SK-N-SH (cell line): ENCODE measurements at regions not wholly inside any gene's neighbourhood (a gene's known extent, or its start where the extent isn't known, plus 50 kb on each side); places are given as distances from the start of the nearest gene placed in this dataset.

ENCODE experiments used
- CTCF ChIA-PET: fragments of 300-600, 350-600 bp; formaldehyde crosslinking; extraction: SDS; loops from one replicate; lab custom pipeline; 2021; lab: Yijun Ruan, JAX
- POLR2A ChIA-PET: fragments of 350-600 bp; sonication (Branson Sonifier 250); formaldehyde crosslinking; extraction: SDS; loops from one replicate; lab custom pipeline; 2020; ENCODE audit warnings: antibody characterized with exemption, inconsistent platforms; lab: Yijun Ruan, JAX
- DNase-seq: peaks from one replicate; pipeline ENCODE4 v3.0.0; 2012
- H2AFZ ChIP-seq: fragments of 200-600 bp; sonication (generic); 2 replicates; pipeline ENCODE4 v1.8.1; 2016; ENCODE audit warnings: antibody characterized with exemption, mild to moderate bottlenecking, low read depth
- H3F3A ChIP-seq: fragments of 200-600 bp; sonication (generic); replicated peaks from 2 replicates; pipeline ENCODE3; 2016; ENCODE audit warnings: antibody characterized with exemption, mild to moderate bottlenecking; ENCODE audit not compliant: insufficient read depth
- H3K27ac ChIP-seq, 2 experiments: fragments of 200-500 bp in 1 of 2; fragments of 200-600 bp in 1 of 2; sonication (Bioruptor generic) in 1 of 2; sonication (generic), shearing (Covaris generic) in 1 of 2; 2 replicates each; pipeline versions ENCODE4 v1.5.1 to v1.6.1; 2014 to 2016; ENCODE audit warnings: low read depth in 2 of 2, inconsistent platforms in 1 of 2, low read length in 1 of 2, mild to moderate bottlenecking in 1 of 2, mixed read lengths in 1 of 2
- H3K27me3 ChIP-seq: fragments of 200-600 bp; sonication (generic), shearing (Covaris generic); 2 replicates; pipeline ENCODE4 v1.6.1; 2016; ENCODE audit warnings: mixed run types; ENCODE audit not compliant: insufficient read depth
- H3K36me3 ChIP-seq, 2 experiments: fragments of 200-500 bp in 1 of 2; fragments of 200-600 bp in 1 of 2; sonication (Bioruptor generic) in 1 of 2; sonication (generic) in 1 of 2; replicated peaks in 1 of 2; 2 replicates each; pipeline versions ENCODE3 to v1.5.1; 2014 to 2016; ENCODE audit warnings: low read length in 1 of 2, mild to moderate bottlenecking in 1 of 2; ENCODE audit not compliant: insufficient read depth in 2 of 2, control insufficient read depth in 1 of 2
- H3K4me1 ChIP-seq, 2 experiments: fragments of 200-500 bp in 1 of 2; fragments of 200-600 bp in 1 of 2; sonication (Bioruptor generic) in 1 of 2; sonication (generic), shearing (Covaris generic) in 1 of 2; 2 replicates each; pipeline versions ENCODE4 v1.5.1 to v1.6.1; 2014 to 2016; ENCODE audit warnings: low read depth in 1 of 2, low read length in 1 of 2, mixed run types in 1 of 2; ENCODE audit not compliant: insufficient read depth in 2 of 2, control insufficient read depth in 1 of 2
- H3K4me2 ChIP-seq: fragments of 200-600 bp; sonication (generic), shearing (Covaris generic); 2 replicates; pipeline ENCODE4 v1.6.1; 2017; ENCODE audit warnings: mixed run types
- H3K4me3 ChIP-seq, 2 experiments: fragments of 200-500 bp in 1 of 2; fragments of 200-600 bp in 1 of 2; sonication (Bioruptor generic) in 1 of 2; sonication (generic), shearing (Covaris generic) in 1 of 2; 2 replicates each; pipeline versions ENCODE4 v1.5.1 to v1.8.1; 2014 to 2016; ENCODE audit warnings: low read depth in 2 of 2, inconsistent platforms in 1 of 2, low read length in 1 of 2, mild to moderate bottlenecking in 1 of 2, mixed read lengths in 1 of 2, moderate library complexity in 1 of 2
- H3K79me2 ChIP-seq: fragments of 200-600 bp; sonication (generic); 2 replicates; pipeline ENCODE4 v1.8.1; 2017; ENCODE audit warnings: mild to moderate bottlenecking; ENCODE audit not compliant: insufficient read depth
- H3K9ac ChIP-seq: fragments of 200-600 bp; sonication (generic); 2 replicates; pipeline ENCODE4 v1.6.1; 2017; ENCODE audit warnings: mixed run types
- H3K9me2 ChIP-seq: fragments of 200-600 bp; sonication (generic); 2 replicates; pipeline ENCODE4 v1.6.1; 2017; ENCODE audit warnings: mixed run types
- H3K9me3 ChIP-seq: fragments of 200-600 bp; sonication (generic); 2 replicates; pipeline ENCODE4 v1.6.1; 2017; ENCODE audit warnings: mixed run types, mild to moderate bottlenecking, moderate library complexity
- H4K20me1 ChIP-seq: fragments of 200-600 bp; sonication (generic); 2 replicates; pipeline ENCODE4 v1.6.1; 2017; ENCODE audit warnings: mild to moderate bottlenecking, mixed run types; ENCODE audit not compliant: insufficient read depth
- FOSL2 ChIP-seq: IDR thresholded peaks from 2 replicates; pipeline ENCODE4 v1.4.0; 2012; ENCODE audit warnings: low read depth, mild to moderate bottlenecking, moderate library complexity, borderline replicate concordance
- GATA2 ChIP-seq: sonication (generic); formaldehyde crosslinking; IDR thresholded peaks from 2 replicates; pipeline ENCODE4 v1.5.0; 2020; ENCODE audit warnings: mild to moderate bottlenecking, missing genetic modification reagents
- NRF1 ChIP-seq: IDR thresholded peaks from 2 replicates; pipeline ENCODE4 v1.6.1; 2012; ENCODE audit warnings: low read depth, mild to moderate bottlenecking, low read length
- POLR2AphosphoS5 ChIP-seq: IDR thresholded peaks from 2 replicates; pipeline ENCODE4 v1.6.1; 2012; ENCODE audit warnings: low read depth, low read length
- RAD21 ChIP-seq: IDR thresholded peaks from 2 replicates; pipeline ENCODE4 v1.6.1; 2012; ENCODE audit warnings: mild to moderate bottlenecking, low read length
- RXRA ChIP-seq: IDR thresholded peaks from 2 replicates; pipeline ENCODE4 v1.4.0; 2012; ENCODE audit warnings: low read depth, mild to moderate bottlenecking, borderline replicate concordance
- SMC3 ChIP-seq: IDR thresholded peaks from 2 replicates; pipeline ENCODE4 v1.6.1; 2012; ENCODE audit warnings: low read depth, low read length, improper control_type of control experiment
- TAF1 ChIP-seq: IDR thresholded peaks from 2 replicates; pipeline ENCODE4 v1.6.1; 2012; ENCODE audit warnings: low read depth, mild to moderate bottlenecking, low read length, moderate library complexity, borderline replicate concordance
- TCF12 ChIP-seq: IDR thresholded peaks from 2 replicates; pipeline ENCODE4 v1.4.0; 2012
- WGBS: methylation state at CpG from one replicate; pipeline ENCODE4 v1.1.6; 2017; ENCODE audit warnings: low lambda C conversion rate; 5-methylcytosine and 5-hydroxymethylcytosine counted together
- TF ChIP-seq, protein P1 (sequence below): IDR thresholded peaks from 2 replicates; pipeline ENCODE4 v1.4.0; 2012; ENCODE audit warnings: low read depth, borderline replicate concordance
- TF ChIP-seq, protein P2 (sequence below): IDR thresholded peaks from 2 replicates; pipeline ENCODE4 v1.4.0; 2012; ENCODE audit warnings: low read depth
- TF ChIP-seq, protein P3 (sequence below): IDR thresholded peaks from 2 replicates; pipeline ENCODE4 v1.4.0; 2012; ENCODE audit warnings: low read depth, borderline replicate concordance
- TF ChIP-seq, protein P4 (sequence below): IDR thresholded peaks from 2 replicates; pipeline ENCODE4 v1.6.1; 2012; ENCODE audit warnings: mild to moderate bottlenecking, low read depth, low read length, moderate library complexity

DNA sequence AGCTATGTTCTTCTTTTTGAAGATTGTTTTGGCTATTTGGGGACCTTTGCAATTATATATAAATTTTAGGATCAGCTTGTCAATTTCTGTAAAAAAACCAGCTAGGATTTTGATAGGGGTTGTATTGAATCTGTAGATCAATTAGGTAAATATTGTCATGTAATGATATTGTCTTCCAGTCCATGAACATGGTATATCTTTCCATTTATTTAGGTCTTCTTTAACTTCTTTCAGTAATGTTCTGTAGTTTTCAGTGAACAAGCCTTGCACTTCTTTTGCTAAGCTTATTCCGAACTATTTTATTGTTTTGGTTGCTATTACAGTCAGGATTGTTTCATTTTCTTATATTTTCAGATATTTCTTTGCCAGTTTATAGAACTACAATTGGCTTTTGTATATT lies 175.8 kb upstream of the RARB start:
- Histone ChIP-seq H3K4me1 (no peaks in the 10 kb centered on the region), H3K27me3 (no peaks in the 10 kb centered on the region), H3K9me2 (no peaks in the 10 kb centered on the region), H3K79me2 (no peaks in the 10 kb centered on the region), H3K36me3 (no peaks in the 10 kb centered on the region), H3K4me3 (no peak overlapping the region), H3K9ac (no peak overlapping the region), H4K20me1 (no peaks in the 10 kb centered on the region), H3K4me2 (no peak overlapping the region), H3K27ac (no peak overlapping the region), H2AFZ (no peak overlapping the region), H3K9me3 (no peaks in the 10 kb centered on the region), H3F3A (no peaks in the 10 kb centered on the region)
- DNase-seq: no peak
- ChIA-PET POLR2A (no interaction called here), CTCF (interaction anchor here (1.1 kb wide), 1 partner anchor 479 kb away, joined by 3 read pairs; no protein-coding TSS in a partner anchor)
- 14% methylated on average over 1 of the region's 1 CpG for WGBS
- TF ChIP-seq TCF12: no peak
- TF ChIP-seq, protein P1, sequence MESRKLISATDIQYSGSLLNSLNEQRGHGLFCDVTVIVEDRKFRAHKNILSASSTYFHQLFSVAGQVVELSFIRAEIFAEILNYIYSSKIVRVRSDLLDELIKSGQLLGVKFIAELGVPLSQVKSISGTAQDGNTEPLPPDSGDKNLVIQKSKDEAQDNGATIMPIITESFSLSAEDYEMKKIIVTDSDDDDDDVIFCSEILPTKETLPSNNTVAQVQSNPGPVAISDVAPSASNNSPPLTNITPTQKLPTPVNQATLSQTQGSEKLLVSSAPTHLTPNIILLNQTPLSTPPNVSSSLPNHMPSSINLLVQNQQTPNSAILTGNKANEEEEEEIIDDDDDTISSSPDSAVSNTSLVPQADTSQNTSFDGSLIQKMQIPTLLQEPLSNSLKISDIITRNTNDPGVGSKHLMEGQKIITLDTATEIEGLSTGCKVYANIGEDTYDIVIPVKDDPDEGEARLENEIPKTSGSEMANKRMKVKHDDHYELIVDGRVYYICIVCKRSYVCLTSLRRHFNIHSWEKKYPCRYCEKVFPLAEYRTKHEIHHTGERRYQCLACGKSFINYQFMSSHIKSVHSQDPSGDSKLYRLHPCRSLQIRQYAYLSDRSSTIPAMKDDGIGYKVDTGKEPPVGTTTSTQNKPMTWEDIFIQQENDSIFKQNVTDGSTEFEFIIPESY: no peak
- TF ChIP-seq RXRA: no peak
- TF ChIP-seq, protein P2, sequence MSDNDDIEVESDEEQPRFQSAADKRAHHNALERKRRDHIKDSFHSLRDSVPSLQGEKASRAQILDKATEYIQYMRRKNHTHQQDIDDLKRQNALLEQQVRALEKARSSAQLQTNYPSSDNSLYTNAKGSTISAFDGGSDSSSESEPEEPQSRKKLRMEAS: no peak
- TF ChIP-seq TAF1: no peak
- TF ChIP-seq NRF1: no peak
- TF ChIP-seq, protein P3, sequence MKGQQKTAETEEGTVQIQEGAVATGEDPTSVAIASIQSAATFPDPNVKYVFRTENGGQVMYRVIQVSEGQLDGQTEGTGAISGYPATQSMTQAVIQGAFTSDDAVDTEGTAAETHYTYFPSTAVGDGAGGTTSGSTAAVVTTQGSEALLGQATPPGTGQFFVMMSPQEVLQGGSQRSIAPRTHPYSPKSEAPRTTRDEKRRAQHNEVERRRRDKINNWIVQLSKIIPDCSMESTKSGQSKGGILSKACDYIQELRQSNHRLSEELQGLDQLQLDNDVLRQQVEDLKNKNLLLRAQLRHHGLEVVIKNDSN: no peak
- no peak for TF ChIP-seq POLR2AphosphoS5
- TF ChIP-seq, protein P4, sequence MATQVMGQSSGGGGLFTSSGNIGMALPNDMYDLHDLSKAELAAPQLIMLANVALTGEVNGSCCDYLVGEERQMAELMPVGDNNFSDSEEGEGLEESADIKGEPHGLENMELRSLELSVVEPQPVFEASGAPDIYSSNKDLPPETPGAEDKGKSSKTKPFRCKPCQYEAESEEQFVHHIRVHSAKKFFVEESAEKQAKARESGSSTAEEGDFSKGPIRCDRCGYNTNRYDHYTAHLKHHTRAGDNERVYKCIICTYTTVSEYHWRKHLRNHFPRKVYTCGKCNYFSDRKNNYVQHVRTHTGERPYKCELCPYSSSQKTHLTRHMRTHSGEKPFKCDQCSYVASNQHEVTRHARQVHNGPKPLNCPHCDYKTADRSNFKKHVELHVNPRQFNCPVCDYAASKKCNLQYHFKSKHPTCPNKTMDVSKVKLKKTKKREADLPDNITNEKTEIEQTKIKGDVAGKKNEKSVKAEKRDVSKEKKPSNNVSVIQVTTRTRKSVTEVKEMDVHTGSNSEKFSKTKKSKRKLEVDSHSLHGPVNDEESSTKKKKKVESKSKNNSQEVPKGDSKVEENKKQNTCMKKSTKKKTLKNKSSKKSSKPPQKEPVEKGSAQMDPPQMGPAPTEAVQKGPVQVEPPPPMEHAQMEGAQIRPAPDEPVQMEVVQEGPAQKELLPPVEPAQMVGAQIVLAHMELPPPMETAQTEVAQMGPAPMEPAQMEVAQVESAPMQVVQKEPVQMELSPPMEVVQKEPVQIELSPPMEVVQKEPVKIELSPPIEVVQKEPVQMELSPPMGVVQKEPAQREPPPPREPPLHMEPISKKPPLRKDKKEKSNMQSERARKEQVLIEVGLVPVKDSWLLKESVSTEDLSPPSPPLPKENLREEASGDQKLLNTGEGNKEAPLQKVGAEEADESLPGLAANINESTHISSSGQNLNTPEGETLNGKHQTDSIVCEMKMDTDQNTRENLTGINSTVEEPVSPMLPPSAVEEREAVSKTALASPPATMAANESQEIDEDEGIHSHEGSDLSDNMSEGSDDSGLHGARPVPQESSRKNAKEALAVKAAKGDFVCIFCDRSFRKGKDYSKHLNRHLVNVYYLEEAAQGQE: no peak
- TF ChIP-seq RAD21: no peak
- no peak for TF ChIP-seq FOSL2
- no peak for TF ChIP-seq SMC3
- no peak for TF ChIP-seq GATA2
